Esophagus (tissue), 2 donors: ENCODE measurements at regions not wholly inside any gene's neighbourhood (a gene's known extent, or its start where the extent isn't known, plus 50 kb on each side); places are given as distances from the start of the nearest gene placed in this dataset.

Experiments
- H3K27ac ChIP-seq, 2 donors: one replicate each; pipeline ENCODE4 v1.5.1; 2013; ENCODE audit warnings: low read depth in 2 of 2, mild to moderate bottlenecking in 2 of 2, inconsistent platforms in 1 of 2, low read length in 1 of 2, moderate library complexity in 1 of 2
- H3K27me3 ChIP-seq, 2 donors: one replicate each; pipeline ENCODE4 v1.6.1; 2013; ENCODE audit warnings: low read length in 2 of 2, control low read depth in 1 of 2, mild to moderate bottlenecking in 1 of 2; ENCODE audit not compliant: insufficient read depth in 2 of 2, control insufficient read depth in 1 of 2
- H3K36me3 ChIP-seq, 2 donors: one replicate each; pipeline ENCODE4 v1.6.1; 2013; ENCODE audit warnings: low read length in 1 of 2; ENCODE audit not compliant: control insufficient read depth in 2 of 2, insufficient read depth in 2 of 2
- H3K4me1 ChIP-seq, 2 donors: one replicate each; pipeline ENCODE4 v1.6.1; 2013; ENCODE audit warnings: low read length in 1 of 2; ENCODE audit not compliant: control insufficient read depth in 2 of 2, insufficient read depth in 2 of 2
- H3K4me3 ChIP-seq, 2 donors: one replicate each; pipeline ENCODE4 v1.5.1; 2013; ENCODE audit warnings: low read length in 2 of 2, mild to moderate bottlenecking in 2 of 2, low read depth in 1 of 2, moderate library complexity in 1 of 2
- H3K9me3 ChIP-seq, 2 donors: one replicate each; pipeline ENCODE4 v1.6.1; 2013; ENCODE audit warnings: mild to moderate bottlenecking in 2 of 2, low read depth in 1 of 2, low read length in 1 of 2, moderate library complexity in 1 of 2; ENCODE audit not compliant: control insufficient read depth in 2 of 2, insufficient read depth in 1 of 2
- WGBS, 2 donors: extraction: QIAGEN DNeasy Blood & Tissue Kit; methylation state at CpG; one replicate each; pipeline ENCODE4 v1.1.7; 2013; 5-methylcytosine and 5-hydroxymethylcytosine counted together
- donor health status: healthy with polysubstance abuse.
- donor health status: Bipolar disorder and iron deficiency.

DNA sequence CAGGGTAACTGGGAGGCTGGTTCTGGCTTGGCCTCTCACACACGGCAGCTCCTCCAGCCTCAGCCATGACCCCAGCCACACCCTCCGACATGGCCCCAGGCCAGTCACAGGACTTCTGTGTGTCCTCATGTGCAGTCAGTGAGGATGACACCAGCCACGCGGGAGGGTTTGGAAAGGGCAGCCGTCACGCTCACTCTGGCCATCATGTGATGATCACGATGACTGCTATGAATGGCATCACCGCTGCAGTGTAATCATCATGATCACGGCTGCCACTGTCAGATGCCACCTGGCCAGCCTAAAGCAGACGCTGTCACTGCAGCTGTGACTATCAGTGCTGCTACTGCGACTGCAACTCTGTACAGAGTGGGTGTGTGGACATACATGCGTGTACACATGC, 640.9 kb downstream of the BRD1 start:
- H3K27me3 ChIP-seq = no peaks in the 10 kb centered on the region
- peaks cover 2 to 3% of the 10 kb centered on the region in 2 donors for H3K9me3 ChIP-seq
- no peak overlapping the region for H3K27ac ChIP-seq
- WGBS, 2 donors = 90 to 91% methylated on average over 12 of the region's 12 CpGs
- no peaks in the 10 kb centered on the region for H3K4me1 ChIP-seq
- H3K4me3 ChIP-seq = no peak overlapping the region
- H3K36me3 ChIP-seq = no peaks in the 10 kb centered on the region

DNA sequence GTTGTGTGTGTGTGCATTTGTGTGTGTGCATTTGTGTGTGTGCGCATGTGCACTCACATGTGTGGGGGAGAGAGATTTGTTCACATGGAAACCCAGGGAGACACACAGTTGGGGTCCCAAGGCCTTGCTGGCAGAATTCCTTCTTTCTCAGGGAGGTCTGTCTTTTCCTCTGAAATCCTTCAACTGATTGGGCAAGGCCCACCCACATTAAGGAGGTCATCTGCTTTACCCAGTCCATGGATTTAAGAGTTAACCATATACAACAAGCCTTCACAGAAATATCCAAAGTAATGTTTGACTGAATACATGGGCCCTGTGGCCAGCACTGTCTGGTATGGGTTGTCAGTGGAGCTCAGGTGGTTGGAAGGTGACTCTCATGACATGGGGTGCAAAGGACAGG, 641.4 kb downstream of the BRD1 start:
- Histone ChIP-seq H3K27ac (no peak overlapping the region), H3K4me1 (no peaks in the 10 kb centered on the region), H3K9me3 (peaks cover 2 to 3% of the 10 kb centered on the region in 2 donors), H3K4me3 (no peak overlapping the region), H3K36me3 (no peaks in the 10 kb centered on the region), H3K27me3 (no peaks in the 10 kb centered on the region)
- WGBS, 2 donors = 98 to 100% methylated on average over 1 of the region's 1 CpG

DNA sequence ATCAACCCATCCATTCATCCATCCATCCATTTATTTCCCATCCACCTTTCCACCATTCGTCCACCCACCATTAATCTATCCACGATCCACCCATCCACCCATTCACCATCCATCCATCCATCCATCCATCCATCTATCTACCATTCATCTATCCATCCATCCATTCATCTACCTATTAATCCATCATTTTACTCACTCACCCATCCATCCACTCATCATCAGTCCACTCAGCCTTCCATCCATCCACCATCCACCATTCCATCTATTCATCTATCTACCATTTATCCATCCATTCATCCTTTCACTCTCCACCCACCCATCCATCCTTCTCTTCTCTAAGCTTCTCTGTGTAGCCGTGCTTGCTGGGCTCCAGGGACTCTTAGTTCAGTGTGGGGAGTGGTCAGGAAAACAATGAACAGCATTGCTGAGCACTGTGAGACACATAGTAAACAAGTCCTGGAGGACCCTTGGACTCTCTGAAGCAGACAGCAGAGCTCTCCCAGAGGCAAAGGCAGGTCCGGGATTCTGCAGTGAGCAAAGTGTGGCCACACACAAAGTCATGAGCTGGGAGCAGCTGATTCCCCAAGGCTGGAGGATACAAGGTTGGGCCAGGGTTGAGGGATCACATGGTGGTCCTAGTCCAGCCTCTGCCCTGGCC, 642.2 kb downstream of the BRD1 start:
- Histone ChIP-seq H3K27me3 (no peaks in the 10 kb centered on the region), H3K9me3 (peaks cover 2 to 3% of the 10 kb centered on the region in 2 donors), H3K4me1 (no peaks in the 10 kb centered on the region), H3K4me3 (no peak overlapping the region), H3K27ac (no peak overlapping the region), H3K36me3 (no peaks in the 10 kb centered on the region)
- WGBS, 2 donors = 70 to 73% methylated on average over 4 of the region's 4 CpGs

DNA sequence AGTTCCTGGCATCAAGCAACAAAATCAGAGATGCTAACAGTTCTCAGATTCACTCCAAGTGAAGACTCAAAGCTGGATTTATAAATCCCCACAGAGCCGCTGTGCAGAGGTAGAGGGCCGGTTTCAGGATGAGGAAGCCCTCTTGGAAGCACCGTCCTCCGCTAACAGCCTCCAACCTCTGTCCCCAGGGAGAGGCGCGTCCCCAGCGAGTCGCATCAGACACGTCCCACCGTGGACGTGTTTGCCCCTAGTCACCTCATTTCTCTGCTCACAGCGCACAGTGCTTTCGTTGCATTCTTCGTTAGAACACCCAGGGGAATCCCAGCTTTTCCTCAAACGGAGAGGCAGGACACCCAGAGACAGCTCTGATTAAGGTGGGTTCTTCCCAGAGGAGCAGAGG, 642.9 kb downstream of the BRD1 start:
- Histone ChIP-seq H3K27ac (no peak overlapping the region), H3K4me3 (no peak overlapping the region), H3K36me3 (no peaks in the 10 kb centered on the region), H3K9me3 (peaks cover 2 to 3% of the 10 kb centered on the region in 2 donors), H3K4me1 (no peaks in the 10 kb centered on the region), H3K27me3 (no peaks in the 10 kb centered on the region)
- 86 to 88% methylated on average over 15 of the region's 15 CpGs for WGBS, 2 donors

GRCh38 chr22:49183826-49184216, 643.9 kb downstream of the BRD1 start:
- Histone ChIP-seq H3K27me3 (no peaks in the 10 kb centered on the region), H3K4me1 (no peaks in the 10 kb centered on the region), H3K36me3 (no peaks in the 10 kb centered on the region), H3K9me3 (peaks cover 2 to 3% of the 10 kb centered on the region in 2 donors), H3K27ac (no peak overlapping the region), H3K4me3 (no peak overlapping the region)
- 77 to 78% methylated on average over 26 of the region's 26 CpGs for WGBS, 2 donors

DNA sequence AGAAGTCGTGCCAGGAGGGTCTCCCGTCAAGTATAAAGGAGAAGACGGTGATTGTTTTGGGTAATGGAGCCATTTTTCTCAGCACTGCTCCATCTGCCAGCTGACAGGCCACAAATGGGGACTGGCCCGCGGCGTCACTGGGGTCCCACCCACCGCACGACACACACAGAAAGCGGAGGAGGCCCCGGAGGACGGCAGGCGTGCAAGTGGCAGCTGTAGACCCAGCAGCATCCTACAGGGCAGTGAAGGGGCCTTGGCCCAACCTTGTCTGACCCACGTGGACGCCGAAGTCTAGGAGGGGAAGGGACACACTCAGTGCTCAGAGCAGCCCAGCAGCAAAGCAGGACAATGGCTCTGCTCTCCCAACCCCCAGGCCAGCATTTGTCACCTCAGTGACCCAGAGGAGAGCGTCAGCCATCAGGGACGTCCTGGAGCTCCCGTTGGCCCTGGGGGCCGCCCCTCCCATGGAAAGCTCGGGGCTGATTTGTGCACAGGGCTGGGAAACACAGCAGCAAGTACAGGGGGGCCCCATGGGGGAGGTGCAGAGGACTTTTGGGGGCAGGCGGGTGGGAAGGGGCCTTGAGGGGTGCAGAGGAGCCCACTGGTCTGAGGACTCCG, 644.4 kb downstream of the BRD1 start:
- H3K4me1 ChIP-seq = no peaks in the 10 kb centered on the region
- 59 to 71% methylated on average over 22 of the region's 22 CpGs for WGBS, 2 donors
- no peaks in the 10 kb centered on the region for H3K36me3 ChIP-seq
- no peak overlapping the region for H3K4me3 ChIP-seq
- no peak overlapping the region for H3K27ac ChIP-seq
- H3K27me3 ChIP-seq = no peaks in the 10 kb centered on the region
- H3K9me3 ChIP-seq = peaks cover 0 to 3% of the 10 kb centered on the region in 2 donors

DNA sequence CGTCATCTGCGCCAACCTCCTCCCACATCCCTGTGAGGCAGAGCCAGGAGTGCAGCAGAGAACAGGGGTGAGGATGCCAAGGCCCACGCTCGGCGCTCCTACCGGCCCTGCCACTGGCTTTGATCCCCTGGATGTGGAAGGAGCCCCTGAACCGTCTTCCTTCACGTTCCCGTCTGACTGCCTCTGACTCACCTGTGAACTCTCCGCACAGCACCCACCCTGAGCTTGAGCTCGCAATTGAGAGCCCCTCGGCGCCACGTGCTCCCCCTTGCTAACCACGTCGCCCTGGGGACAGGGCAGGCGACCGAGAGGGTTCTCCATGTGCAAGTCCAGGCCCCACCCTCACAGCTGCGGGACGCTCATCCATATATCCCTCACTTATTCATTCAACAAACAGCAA, 645.3 kb downstream of the BRD1 start:
- Histone ChIP-seq H3K4me1 (no peaks in the 10 kb centered on the region), H3K4me3 (no peak overlapping the region), H3K36me3 (no peaks in the 10 kb centered on the region), H3K27me3 (no peaks in the 10 kb centered on the region), H3K9me3 (peaks cover 0 to 3% of the 10 kb centered on the region in 2 donors), H3K27ac (no peak overlapping the region)
- 86 to 87% methylated on average over 20 of the region's 20 CpGs for WGBS, 2 donors

DNA sequence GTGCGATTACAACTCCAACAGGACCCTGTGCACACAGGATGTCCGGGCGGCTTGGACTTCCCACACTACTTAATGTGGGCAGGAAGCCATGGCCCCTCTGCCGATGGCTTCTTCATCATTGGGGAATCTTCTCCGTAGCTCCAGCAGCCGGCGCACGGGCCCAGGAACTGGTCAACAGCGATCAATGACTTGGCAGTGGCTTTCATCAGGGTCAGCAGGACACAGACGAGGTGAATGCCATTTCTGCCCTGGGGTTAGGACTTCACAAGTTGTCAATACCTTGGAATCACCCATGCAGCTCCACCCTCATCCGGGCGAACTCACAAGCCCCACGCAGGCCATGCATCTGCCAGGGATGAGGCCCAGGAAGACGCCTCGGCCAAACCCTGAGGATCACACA, 645.7 kb downstream of the BRD1 start:
- no peaks in the 10 kb centered on the region for H3K4me1 ChIP-seq
- peaks cover 0 to 3% of the 10 kb centered on the region in 2 donors for H3K9me3 ChIP-seq
- no peak overlapping the region for H3K4me3 ChIP-seq
- WGBS, 2 donors = 81 to 84% methylated on average over 15 of the region's 15 CpGs
- no peaks in the 10 kb centered on the region for H3K36me3 ChIP-seq
- no peak overlapping the region for H3K27ac ChIP-seq
- no peaks in the 10 kb centered on the region for H3K27me3 ChIP-seq

GRCh38 chr22:49181431-49181830, 646.2 kb downstream of the BRD1 start:
- 82 to 87% methylated on average over 13 of the region's 13 CpGs for WGBS, 2 donors
- Histone ChIP-seq H3K4me1 (no peaks in the 10 kb centered on the region), H3K27me3 (no peaks in the 10 kb centered on the region), H3K4me3 (no peak overlapping the region), H3K36me3 (no peaks in the 10 kb centered on the region), H3K9me3 (no peaks in the 10 kb centered on the region), H3K27ac (no peak overlapping the region)

- Histone ChIP-seq H3K4me1 (no peaks in the 10 kb centered on the region), H3K36me3 (no peaks in the 10 kb centered on the region), H3K27me3 (no peaks in the 10 kb centered on the region), H3K27ac (no peak overlapping the region), H3K9me3 (no peaks in the 10 kb centered on the region), H3K4me3 (no peak overlapping the region)
- 61 to 70% methylated on average over 7 of the region's 7 CpGs for WGBS, 2 donors
Observed at GRCh38 chr22:49180683-49181024, 647.0 kb downstream of the BRD1 start.
